Liver (tissue), 8 donors: ENCODE measurements at regions not wholly inside any gene's neighbourhood (a gene's known extent, or its start where the extent isn't known, plus 50 kb on each side); places are given as distances from the start of the nearest gene placed in this dataset.
"Not testable (repeated sequence)": the region's sequence is repeated elsewhere in the genome, so short reads cannot be mapped to it uniquely, and the experiment has no call there.

Source experiments
- DNase-seq: peaks from one replicate; pipeline ENCODE4 v3.0.0-alpha.2; 2017; ENCODE audit warnings: low spot score
- H3K27ac ChIP-seq, 2 donors: one replicate each; pipeline ENCODE4 v1.7.0; 2013; ENCODE audit warnings: inconsistent platforms in 2 of 2, low read length in 2 of 2, control low read depth in 1 of 2, low read depth in 1 of 2, mild to moderate bottlenecking in 1 of 2
- H3K27me3 ChIP-seq, 4 donors: one replicate each; pipeline versions ENCODE4 v1.6.1 to v1.7.0; 2013; ENCODE audit warnings: low read length in 3 of 4, inconsistent platforms in 1 of 4, mild to moderate bottlenecking in 1 of 4, moderate library complexity in 1 of 4; ENCODE audit not compliant: control insufficient read depth in 4 of 4, insufficient read depth in 4 of 4
- H3K36me3 ChIP-seq, 4 donors: one replicate each; pipeline versions ENCODE4 v1.6.1 to v1.7.0; 2013; ENCODE audit warnings: low read length in 3 of 4, mild to moderate bottlenecking in 3 of 4, low read depth in 1 of 4, moderate library complexity in 1 of 4; ENCODE audit not compliant: control insufficient read depth in 4 of 4, insufficient read depth in 3 of 4
- H3K4me1 ChIP-seq, 4 donors: one replicate each; pipeline versions ENCODE4 v1.6.1 to v1.7.0; 2013; ENCODE audit warnings: low read length in 3 of 4, mild to moderate bottlenecking in 3 of 4, moderate library complexity in 1 of 4; ENCODE audit not compliant: control insufficient read depth in 4 of 4, insufficient read depth in 4 of 4
- H3K4me3 ChIP-seq, 3 donors: one replicate each; pipeline versions ENCODE4 v1.6.1 to v1.7.0; 2013; ENCODE audit warnings: low read length in 3 of 3, control low read depth in 1 of 3, low read depth in 1 of 3, mild to moderate bottlenecking in 1 of 3
- H3K9ac ChIP-seq, 2 donors: one replicate each; pipeline ENCODE4 v1.7.0; 2013; ENCODE audit warnings: low read length in 2 of 2, mild to moderate bottlenecking in 2 of 2, moderate library complexity in 2 of 2, control low read depth in 1 of 2, low read depth in 1 of 2
- H3K9me3 ChIP-seq, 4 donors: one replicate each; pipeline versions ENCODE4 v1.6.1 to v1.7.0; 2013; ENCODE audit warnings: low read length in 3 of 4; ENCODE audit not compliant: control insufficient read depth in 4 of 4
- EGR1 ChIP-seq, 2 donors: IDR thresholded peaks; 2 replicates each; pipeline ENCODE4 v1.6.1; 2016 to 2018; ENCODE audit warnings: antibody characterized with exemption in 2 of 2, low read depth in 2 of 2
- FOXA1 ChIP-seq: IDR thresholded peaks from 2 replicates; pipeline ENCODE4 v1.6.1; 2016; ENCODE audit warnings: antibody characterized with exemption
- FOXA2 ChIP-seq: IDR thresholded peaks from 2 replicates; pipeline ENCODE4 v1.6.1; 2016; ENCODE audit warnings: antibody characterized with exemption
- GABPA ChIP-seq, 2 donors: IDR thresholded peaks in 1 of 2; conservative IDR thresholded peaks in 1 of 2; 2 replicates each; pipeline ENCODE4 v1.6.1; 2016; ENCODE audit warnings: antibody characterized with exemption in 2 of 2, mild to moderate bottlenecking in 1 of 2, moderate library complexity in 1 of 2
- HNF4A ChIP-seq, 2 donors: conservative IDR thresholded peaks; 2 replicates each; pipeline ENCODE4 v1.6.1; 2016; ENCODE audit warnings: antibody characterized with exemption in 2 of 2, mild to moderate bottlenecking in 2 of 2
- HNF4G ChIP-seq: IDR thresholded peaks from 2 replicates; pipeline ENCODE4 v1.6.1; 2016; ENCODE audit warnings: antibody characterized with exemption
- JUND ChIP-seq, 2 donors: IDR thresholded peaks; 2 replicates each; pipeline ENCODE4 v1.6.1; 2016; ENCODE audit warnings: antibody characterized with exemption in 2 of 2
- NR2F2 ChIP-seq: IDR thresholded peaks from 2 replicates; pipeline ENCODE4 v1.6.1; 2016; ENCODE audit warnings: antibody characterized with exemption
- RAD21 ChIP-seq, 2 donors: IDR thresholded peaks; 2 replicates each; pipeline ENCODE4 v1.6.1; 2016; ENCODE audit warnings: antibody characterized with exemption in 2 of 2, mild to moderate bottlenecking in 2 of 2
- RXRA ChIP-seq, 2 donors: IDR thresholded peaks; 2 replicates each; pipeline ENCODE4 v1.6.1; 2017 to 2018; ENCODE audit warnings: antibody characterized with exemption in 2 of 2, mild to moderate bottlenecking in 1 of 2
- SP1 ChIP-seq: IDR thresholded peaks from 2 replicates; pipeline ENCODE4 v1.6.1; 2018; ENCODE audit warnings: antibody characterized with exemption, mild to moderate bottlenecking
- TAF1 ChIP-seq: conservative IDR thresholded peaks from 2 replicates; pipeline ENCODE4 v1.6.1; 2016; ENCODE audit warnings: antibody characterized with exemption, mild to moderate bottlenecking
- YY1 ChIP-seq: IDR thresholded peaks from 2 replicates; pipeline ENCODE4 v1.6.1; 2016; ENCODE audit warnings: antibody characterized with exemption, mild to moderate bottlenecking
- WGBS: extraction: QIAGEN DNeasy Blood & Tissue Kit; methylation state at CpG from one replicate; pipeline ENCODE4 v1.1.7; 2013; 5-methylcytosine and 5-hydroxymethylcytosine counted together
- TF ChIP-seq, protein P1 (sequence below): IDR thresholded peaks from 2 replicates; pipeline ENCODE4 v1.6.1; 2016; ENCODE audit warnings: antibody characterized with exemption
- TF ChIP-seq, protein P2 (sequence below): IDR thresholded peaks from 2 replicates; pipeline ENCODE4 v1.6.1; 2016; ENCODE audit warnings: antibody characterized with exemption, mild to moderate bottlenecking
- TF ChIP-seq, protein P3 (sequence below): fragments of 150-350 bp; IDR thresholded peaks from 2 replicates; pipeline ENCODE4 v1.5.1; 2017; ENCODE audit warnings: improper control_type of control experiment, low read depth, low read length; ENCODE audit not compliant: missing input control
- TF ChIP-seq, protein P4 (sequence below): IDR thresholded peaks from 2 replicates; pipeline ENCODE4 v1.6.1; 2016; ENCODE audit warnings: antibody characterized with exemption
- TF ChIP-seq, protein P5 (sequence below): IDR thresholded peaks from 2 replicates; pipeline ENCODE4 v1.6.1; 2016; ENCODE audit warnings: antibody characterized with exemption
- donor health status: healthy.
- donor health status: healthy.
- donor health status: healthy.
- donor health status: healthy.
- donor health status: healthy.

DNA sequence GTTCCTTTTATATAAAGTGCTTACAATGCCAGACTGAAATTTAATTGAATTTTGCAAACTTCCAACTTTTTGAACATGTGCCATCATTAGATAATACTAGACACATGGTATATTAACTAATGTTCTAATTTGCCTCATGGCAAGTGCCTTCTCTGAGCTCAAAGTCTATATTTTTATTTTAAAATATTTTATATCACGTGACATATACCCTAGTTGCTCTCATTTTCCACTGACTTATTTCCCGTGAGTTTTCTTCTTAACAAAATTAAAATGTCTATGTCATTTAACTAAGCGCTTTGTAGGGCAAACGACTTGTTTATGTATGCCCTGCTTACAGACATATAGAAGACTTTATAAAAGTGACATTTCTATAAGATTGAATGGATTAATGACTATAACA lies 509.6 kb upstream of the SYT4 start:
- Histone ChIP-seq H3K9ac (no peak overlapping the region), H3K4me1 (no peaks in the 10 kb centered on the region), H3K27me3 (no peaks in the 10 kb centered on the region), H3K4me3 (no peak overlapping the region), H3K9me3 (no peaks in the 10 kb centered on the region), H3K27ac (no peak overlapping the region), H3K36me3 (no peaks in the 10 kb centered on the region)
- no peak for DNase-seq
- 76% methylated on average over 4 of the region's 4 CpGs for WGBS
- TF ChIP-seq EGR1 (IDR thresholded peaks at IDR 0.05; ENCODE audit: low read depth in 2 of 2) = no peak
- TF ChIP-seq, protein P1, sequence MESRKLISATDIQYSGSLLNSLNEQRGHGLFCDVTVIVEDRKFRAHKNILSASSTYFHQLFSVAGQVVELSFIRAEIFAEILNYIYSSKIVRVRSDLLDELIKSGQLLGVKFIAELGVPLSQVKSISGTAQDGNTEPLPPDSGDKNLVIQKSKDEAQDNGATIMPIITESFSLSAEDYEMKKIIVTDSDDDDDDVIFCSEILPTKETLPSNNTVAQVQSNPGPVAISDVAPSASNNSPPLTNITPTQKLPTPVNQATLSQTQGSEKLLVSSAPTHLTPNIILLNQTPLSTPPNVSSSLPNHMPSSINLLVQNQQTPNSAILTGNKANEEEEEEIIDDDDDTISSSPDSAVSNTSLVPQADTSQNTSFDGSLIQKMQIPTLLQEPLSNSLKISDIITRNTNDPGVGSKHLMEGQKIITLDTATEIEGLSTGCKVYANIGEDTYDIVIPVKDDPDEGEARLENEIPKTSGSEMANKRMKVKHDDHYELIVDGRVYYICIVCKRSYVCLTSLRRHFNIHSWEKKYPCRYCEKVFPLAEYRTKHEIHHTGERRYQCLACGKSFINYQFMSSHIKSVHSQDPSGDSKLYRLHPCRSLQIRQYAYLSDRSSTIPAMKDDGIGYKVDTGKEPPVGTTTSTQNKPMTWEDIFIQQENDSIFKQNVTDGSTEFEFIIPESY = no peak
- TF ChIP-seq HNF4G = no peak
- TF ChIP-seq SP1 = no peak
- TF ChIP-seq, protein P2, sequence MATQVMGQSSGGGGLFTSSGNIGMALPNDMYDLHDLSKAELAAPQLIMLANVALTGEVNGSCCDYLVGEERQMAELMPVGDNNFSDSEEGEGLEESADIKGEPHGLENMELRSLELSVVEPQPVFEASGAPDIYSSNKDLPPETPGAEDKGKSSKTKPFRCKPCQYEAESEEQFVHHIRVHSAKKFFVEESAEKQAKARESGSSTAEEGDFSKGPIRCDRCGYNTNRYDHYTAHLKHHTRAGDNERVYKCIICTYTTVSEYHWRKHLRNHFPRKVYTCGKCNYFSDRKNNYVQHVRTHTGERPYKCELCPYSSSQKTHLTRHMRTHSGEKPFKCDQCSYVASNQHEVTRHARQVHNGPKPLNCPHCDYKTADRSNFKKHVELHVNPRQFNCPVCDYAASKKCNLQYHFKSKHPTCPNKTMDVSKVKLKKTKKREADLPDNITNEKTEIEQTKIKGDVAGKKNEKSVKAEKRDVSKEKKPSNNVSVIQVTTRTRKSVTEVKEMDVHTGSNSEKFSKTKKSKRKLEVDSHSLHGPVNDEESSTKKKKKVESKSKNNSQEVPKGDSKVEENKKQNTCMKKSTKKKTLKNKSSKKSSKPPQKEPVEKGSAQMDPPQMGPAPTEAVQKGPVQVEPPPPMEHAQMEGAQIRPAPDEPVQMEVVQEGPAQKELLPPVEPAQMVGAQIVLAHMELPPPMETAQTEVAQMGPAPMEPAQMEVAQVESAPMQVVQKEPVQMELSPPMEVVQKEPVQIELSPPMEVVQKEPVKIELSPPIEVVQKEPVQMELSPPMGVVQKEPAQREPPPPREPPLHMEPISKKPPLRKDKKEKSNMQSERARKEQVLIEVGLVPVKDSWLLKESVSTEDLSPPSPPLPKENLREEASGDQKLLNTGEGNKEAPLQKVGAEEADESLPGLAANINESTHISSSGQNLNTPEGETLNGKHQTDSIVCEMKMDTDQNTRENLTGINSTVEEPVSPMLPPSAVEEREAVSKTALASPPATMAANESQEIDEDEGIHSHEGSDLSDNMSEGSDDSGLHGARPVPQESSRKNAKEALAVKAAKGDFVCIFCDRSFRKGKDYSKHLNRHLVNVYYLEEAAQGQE = no peak
- no peak for TF ChIP-seq FOXA1
- TF ChIP-seq, protein P3, sequence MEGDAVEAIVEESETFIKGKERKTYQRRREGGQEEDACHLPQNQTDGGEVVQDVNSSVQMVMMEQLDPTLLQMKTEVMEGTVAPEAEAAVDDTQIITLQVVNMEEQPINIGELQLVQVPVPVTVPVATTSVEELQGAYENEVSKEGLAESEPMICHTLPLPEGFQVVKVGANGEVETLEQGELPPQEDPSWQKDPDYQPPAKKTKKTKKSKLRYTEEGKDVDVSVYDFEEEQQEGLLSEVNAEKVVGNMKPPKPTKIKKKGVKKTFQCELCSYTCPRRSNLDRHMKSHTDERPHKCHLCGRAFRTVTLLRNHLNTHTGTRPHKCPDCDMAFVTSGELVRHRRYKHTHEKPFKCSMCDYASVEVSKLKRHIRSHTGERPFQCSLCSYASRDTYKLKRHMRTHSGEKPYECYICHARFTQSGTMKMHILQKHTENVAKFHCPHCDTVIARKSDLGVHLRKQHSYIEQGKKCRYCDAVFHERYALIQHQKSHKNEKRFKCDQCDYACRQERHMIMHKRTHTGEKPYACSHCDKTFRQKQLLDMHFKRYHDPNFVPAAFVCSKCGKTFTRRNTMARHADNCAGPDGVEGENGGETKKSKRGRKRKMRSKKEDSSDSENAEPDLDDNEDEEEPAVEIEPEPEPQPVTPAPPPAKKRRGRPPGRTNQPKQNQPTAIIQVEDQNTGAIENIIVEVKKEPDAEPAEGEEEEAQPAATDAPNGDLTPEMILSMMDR = no peak
- no peak for TF ChIP-seq JUND (IDR thresholded peaks at IDR 0.05)
- no peak for TF ChIP-seq YY1
- TF ChIP-seq, protein P4, sequence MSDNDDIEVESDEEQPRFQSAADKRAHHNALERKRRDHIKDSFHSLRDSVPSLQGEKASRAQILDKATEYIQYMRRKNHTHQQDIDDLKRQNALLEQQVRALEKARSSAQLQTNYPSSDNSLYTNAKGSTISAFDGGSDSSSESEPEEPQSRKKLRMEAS = no peak
- TF ChIP-seq NR2F2 = no peak
- TF ChIP-seq FOXA2 = no peak
- TF ChIP-seq RXRA (IDR thresholded peaks at IDR 0.05) = no peak
- TF ChIP-seq TAF1 = no peak
- no peak for TF ChIP-seq RAD21 (IDR thresholded peaks at IDR 0.05)
- TF ChIP-seq, protein P5, sequence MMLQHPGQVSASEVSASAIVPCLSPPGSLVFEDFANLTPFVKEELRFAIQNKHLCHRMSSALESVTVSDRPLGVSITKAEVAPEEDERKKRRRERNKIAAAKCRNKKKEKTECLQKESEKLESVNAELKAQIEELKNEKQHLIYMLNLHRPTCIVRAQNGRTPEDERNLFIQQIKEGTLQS = no peak
- no peak for TF ChIP-seq GABPA (IDR thresholded peaks at IDR 0.05 in 1 of 2, conservative IDR thresholded peaks at IDR 0.05 in 1 of 2)
- TF ChIP-seq HNF4A (conservative IDR thresholded peaks at IDR 0.05) = no peak

DNA sequence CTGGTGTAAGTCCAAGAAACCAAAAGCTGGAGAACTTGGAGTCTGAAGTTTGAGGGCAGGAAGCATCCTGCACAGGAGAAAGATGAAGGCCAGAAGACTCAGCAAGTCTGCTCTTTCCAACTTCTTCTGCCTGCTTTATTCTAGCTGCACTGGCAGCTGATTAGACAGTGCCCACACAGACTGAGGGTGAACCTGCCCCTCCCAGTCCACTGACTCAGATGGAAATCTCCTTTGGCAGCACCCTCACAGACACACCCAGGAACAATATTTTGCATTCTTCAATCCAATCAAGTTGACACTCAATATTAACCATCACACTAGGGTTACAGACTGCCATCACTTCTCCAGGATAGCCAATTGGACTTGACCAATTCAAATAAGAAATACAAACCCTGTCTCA lies 510.4 kb upstream of the SYT4 start:
- H3K36me3 ChIP-seq, H3K27ac ChIP-seq, H3K9me3 ChIP-seq, H3K4me3 ChIP-seq, H3K4me1 ChIP-seq, H3K9ac ChIP-seq, DNase-seq, H3K27me3 ChIP-seq: not testable (repeated sequence)
